Cerebellar cortex (tissue), 1 donor: ENCODE measurements at regions not wholly inside any gene's neighbourhood (a gene's known extent, or its start where the extent isn't known, plus 50 kb on each side); places are given as distances from the start of the nearest gene placed in this dataset.

Source experiments
- DNase-seq: peaks from one replicate; pipeline ENCODE4 v3.0.0-alpha.2; 2015; ENCODE audit warnings: low spot score

DNA sequence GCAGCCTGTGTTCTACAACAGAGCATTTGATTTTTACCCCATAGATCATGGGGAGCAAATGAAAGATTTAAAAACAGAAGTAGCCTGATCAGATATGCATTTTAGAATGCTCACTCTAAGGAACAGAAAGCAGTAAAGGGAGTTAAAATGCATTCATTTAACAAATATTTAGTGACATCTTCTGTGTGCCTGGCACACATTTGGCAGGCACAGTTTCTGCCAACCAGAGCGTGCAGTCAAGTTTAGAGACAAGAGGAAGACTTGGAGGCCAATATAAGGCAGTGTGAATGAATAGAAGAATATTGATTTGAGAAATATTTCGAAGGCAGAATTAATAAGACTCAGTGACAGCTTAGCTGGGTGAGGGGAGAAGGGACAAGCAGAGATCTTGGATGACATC, 210.1 kb downstream of the KDR start:
- no peak for DNase-seq

DNA sequence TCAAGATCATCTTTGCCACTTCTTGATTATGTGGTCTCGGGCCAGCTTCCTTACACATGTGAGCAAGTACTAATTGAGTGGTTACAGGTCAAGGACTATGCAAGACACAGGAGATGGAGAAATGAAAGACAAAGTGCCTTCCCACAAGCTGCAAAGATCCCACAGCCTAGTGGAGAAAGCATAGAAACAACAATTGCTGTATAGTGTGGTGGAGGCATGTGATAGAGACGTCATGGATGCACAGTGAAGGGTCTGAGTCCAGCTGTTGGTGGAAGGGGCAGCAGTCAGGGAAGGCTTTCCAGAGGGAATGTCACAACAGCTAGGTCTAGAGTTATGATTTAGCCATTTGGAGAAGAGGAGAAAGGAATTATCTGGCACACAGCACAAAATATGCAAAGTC, 210.6 kb downstream of the KDR start:
- DNase-seq: no peak

- no peak for DNase-seq
These were observed 211.5 kb downstream of the KDR start for GRCh38 chr4:54913751-54914526.

- DNase-seq: no peak
These were observed 213.2 kb downstream of the KDR start for GRCh38 chr4:54912155-54912554.

- DNase-seq: no peak
These were observed 215.4 kb downstream of the KDR start for GRCh38 chr4:54909961-54910360.

- no peak for DNase-seq
These were observed 216.6 kb downstream of the KDR start for GRCh38 chr4:54908763-54909162.

GRCh38 chr4:54904953-54905352, 220.4 kb downstream of the KDR start:
- no peak for DNase-seq

GRCh38 chr4:54902976-54903375, 222.4 kb downstream of the KDR start:
- no peak for DNase-seq

GRCh38 chr4:54902271-54902670, 223.1 kb downstream of the KDR start:
- no peak for DNase-seq

DNA sequence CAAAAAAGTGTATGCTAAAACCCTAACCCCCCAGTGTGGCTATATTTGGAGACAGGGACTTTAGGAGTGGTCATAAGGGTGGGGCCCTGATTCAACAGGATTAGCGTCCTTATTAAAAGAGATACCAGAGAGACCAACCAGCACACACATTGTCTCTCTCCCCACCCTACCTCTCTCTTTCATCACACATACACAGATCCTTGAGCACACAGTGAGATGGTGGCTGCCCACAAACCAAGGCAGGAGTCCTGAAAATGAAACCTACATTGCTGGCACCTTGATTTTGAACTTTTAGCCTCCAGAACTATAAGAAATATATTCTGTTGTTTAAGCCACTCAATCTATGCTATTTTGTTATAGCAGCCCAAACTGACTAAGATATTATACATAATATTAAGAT, 224.2 kb downstream of the KDR start:
- no peak for DNase-seq

- DNase-seq: no peak
These were observed 226.6 kb downstream of the KDR start for GRCh38 chr4:54898656-54899340.

- DNase-seq: no peak
These were observed 227.3 kb downstream of the KDR start for GRCh38 chr4:54898056-54898562.

GRCh38 chr4:54897590-54897989, 227.8 kb downstream of the KDR start:
- DNase-seq: no peak

DNA sequence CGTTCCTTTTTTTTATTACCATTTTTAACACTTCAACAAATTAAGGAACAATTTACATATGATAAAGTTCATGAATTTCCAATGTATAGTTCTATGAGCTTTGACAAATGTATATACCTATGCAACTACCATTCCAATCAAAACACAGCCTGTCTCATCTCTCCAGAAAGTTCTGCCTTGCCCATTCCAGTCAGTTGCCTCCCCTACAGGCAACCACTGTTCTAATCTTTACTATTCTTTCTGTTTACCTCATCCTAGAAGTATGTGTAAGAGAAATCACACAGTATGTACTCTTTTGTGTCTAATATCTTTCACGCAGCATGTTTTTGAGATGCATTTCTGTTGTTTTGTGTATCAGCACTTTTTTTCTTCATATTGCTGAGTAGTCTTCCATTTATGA, 224.9 kb downstream of the KIT start:
- no peak for DNase-seq

DNA sequence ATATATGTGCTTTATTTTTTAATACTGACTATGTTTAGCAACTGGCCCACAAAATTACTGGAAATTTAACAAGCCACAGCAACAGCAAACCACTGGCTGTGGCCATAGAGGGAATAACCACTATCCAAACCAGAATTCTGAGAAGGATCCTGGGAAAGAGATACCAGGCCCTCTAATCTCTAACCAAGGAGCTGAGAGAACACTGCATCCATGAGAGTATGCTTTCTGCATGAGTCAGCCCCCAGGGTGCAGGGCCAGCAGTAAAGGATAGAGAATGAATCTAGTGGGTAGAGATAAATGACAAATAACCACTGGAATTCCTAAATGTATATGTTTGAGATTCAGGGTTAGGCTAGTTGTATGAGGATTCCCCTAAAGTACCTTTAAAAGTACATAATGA, 221.8 kb downstream of the KIT start:
- DNase-seq: no peak

- DNase-seq: no peak
These were observed 219.2 kb downstream of the KIT start for GRCh38 chr4:54877006-54877405.

GRCh38 chr4:54872261-54872660, 214.5 kb downstream of the KIT start:
- no peak for DNase-seq

- DNase-seq: no peak
These were observed 206.0 kb downstream of the KIT start for GRCh38 chr4:54863571-54864255.

DNA sequence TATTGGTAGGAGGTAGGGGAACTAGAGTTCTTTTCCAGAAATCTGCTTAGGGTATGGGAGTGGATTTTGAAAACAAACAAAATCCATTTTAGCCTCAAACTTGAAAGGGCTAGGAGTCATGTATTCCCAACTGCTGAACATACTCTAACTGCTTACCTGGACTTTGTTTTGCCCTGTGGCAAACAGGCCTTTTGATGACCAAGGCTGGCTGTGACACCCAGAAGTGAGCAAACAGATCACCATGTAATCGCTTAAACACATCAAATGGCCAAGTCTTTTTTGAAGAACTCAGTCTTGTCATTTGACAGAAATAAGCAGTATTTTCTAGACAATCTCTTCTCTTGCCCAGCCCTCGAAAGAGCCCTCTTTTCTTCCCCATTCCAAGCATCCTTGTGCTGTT, 203.4 kb downstream of the KIT start:
- no peak for DNase-seq

DNA sequence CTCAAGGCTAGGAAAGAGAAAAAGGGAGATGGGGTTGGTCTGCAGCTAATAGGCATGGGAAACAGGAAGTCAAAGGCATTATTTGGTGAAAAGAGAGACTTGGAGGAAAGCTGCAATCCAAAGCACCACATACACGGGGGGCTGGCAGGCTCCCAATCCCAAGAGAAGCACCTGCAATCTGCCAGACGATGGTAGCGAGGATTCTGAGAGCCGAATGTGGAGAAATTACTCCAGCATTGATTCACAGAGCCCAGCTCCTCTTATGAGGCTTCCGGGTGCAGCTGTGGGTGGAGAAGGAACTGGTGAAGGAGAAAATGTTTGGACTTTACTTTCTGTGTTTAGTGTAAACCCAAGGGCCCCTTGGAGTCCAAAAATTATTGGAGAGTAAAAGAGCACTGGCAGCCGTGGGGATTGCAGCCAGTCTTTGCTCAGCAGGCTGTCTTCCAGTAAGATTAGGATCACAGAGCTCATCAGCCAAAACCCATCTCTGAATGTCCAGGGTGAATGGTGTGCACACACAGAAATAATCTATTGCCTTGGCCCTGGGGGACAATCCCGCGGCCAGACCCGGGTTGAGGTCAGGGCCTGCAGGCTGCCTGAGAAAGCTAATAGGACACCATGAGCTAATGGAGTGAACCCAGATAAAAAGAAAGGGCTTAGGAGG, 197.6 kb downstream of the KIT start:
- DNase-seq: peak; percentile 6

DNA sequence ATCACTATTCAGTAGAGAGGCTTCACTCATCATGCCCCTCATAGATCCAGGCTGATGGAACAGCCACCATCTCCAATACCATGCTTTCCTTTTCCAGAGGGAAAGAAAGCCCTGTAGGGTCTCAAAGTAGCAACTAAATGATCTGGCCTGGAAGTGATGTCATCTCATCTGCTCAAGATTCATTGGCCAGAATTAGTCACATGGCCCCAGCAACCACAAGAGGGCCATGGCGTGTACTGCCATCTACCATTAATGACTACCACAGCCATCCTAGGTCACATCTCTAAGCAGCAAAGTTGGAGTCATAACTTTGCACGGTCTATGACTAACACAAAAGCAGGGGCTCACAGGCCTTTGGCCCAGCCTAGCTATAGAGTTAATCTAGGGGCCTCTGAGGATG, 194.8 kb downstream of the KIT start:
- DNase-seq: no peak

- no peak for DNase-seq
These were observed 194.3 kb downstream of the KIT start for GRCh38 chr4:54852054-54852453.
